ENCODE measurements at regions not wholly inside any gene's neighbourhood (a gene's known extent, or its start where the extent isn't known, plus 50 kb on each side); places are given as distances from the start of the nearest gene placed in this dataset.
A peak's percentile ranks its signal among the peaks of the same experiment; 100 is the strongest.

DNA sequence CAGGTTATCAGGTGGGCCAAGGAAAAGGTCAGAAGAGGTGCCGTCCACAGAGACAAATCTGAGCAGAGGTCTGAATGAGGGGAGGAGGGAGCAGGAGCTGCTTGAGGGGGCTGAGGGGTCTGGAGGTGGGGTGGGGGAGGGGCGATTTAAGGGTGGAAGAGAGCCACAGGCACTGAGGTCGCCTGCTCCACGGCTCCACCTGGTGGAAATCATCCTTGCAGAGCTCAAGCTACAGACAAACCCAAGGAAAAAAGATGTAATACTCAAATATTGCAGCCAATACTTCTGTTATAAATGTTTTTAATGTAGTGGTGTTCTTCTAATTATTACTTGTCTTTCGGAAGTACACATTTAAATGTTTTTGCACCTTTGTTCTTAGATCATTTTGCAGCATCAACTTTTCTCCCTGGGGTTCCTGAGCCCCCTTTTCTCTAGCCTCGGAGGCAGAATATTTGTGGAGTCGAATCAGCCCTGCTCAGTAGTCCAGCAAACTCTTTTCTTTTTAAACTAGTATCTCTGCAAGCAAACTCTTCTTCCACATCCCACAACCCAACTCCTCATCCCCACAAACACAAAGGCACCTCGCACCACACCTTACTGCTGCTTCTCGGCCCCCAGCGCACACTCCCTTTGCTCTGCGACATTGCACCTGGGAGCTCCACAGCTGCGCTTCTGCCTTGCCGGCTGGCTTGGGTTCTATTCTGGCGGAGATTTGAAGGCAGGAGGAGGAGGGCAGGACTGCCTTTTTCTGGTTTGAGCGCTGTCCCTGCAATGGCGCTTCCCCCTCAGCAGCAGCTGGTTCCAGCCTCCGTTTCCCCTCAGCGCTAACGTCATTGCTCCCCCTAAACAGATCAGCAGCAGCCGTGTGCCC, 51.0 kb upstream of the TFAP2A start:
- peak; percentile 65 for ATAC-seq
- peaks cover 0 to 27% of the 10 kb centered on the region in 2 donors for H3K27me3 ChIP-seq
- intact Hi-C loops (cut with DNase I): no loop called here
- H3K27ac ChIP-seq: no peak overlapping the region
- peak in 2 of 4 donors; percentile 40 to 60 for DNase-seq
- H3K4me1 ChIP-seq: no peaks in the 10 kb centered on the region
- no peaks in the 10 kb centered on the region for H3K36me3 ChIP-seq
- TF ChIP-seq, protein P1, sequence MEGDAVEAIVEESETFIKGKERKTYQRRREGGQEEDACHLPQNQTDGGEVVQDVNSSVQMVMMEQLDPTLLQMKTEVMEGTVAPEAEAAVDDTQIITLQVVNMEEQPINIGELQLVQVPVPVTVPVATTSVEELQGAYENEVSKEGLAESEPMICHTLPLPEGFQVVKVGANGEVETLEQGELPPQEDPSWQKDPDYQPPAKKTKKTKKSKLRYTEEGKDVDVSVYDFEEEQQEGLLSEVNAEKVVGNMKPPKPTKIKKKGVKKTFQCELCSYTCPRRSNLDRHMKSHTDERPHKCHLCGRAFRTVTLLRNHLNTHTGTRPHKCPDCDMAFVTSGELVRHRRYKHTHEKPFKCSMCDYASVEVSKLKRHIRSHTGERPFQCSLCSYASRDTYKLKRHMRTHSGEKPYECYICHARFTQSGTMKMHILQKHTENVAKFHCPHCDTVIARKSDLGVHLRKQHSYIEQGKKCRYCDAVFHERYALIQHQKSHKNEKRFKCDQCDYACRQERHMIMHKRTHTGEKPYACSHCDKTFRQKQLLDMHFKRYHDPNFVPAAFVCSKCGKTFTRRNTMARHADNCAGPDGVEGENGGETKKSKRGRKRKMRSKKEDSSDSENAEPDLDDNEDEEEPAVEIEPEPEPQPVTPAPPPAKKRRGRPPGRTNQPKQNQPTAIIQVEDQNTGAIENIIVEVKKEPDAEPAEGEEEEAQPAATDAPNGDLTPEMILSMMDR (IDR thresholded peaks at IDR 0.05): peak in 1 of 2 donors; percentile 29
- H3K9me3 ChIP-seq: no peaks in the 10 kb centered on the region
- no peak overlapping the region for H3K4me3 ChIP-seq
